Esophagus mucosa (tissue), 1 donor: ENCODE measurements at regions not wholly inside any gene's neighbourhood (a gene's known extent, or its start where the extent isn't known, plus 50 kb on each side); places are given as distances from the start of the nearest gene placed in this dataset.

ENCODE experiments used
- ATAC-seq: fragments of 200-7000 bp; cut with Tn5 transposase; one replicate; pipeline ENCODE4 v1.9.1; 2020
- donor health status: DM: yes; HTN: yes; CAD: no.

- no peak for ATAC-seq
Observed at GRCh38 chr2:5959836-5960820, 267.9 kb downstream of the SOX11 start.

- no peak for ATAC-seq
Observed at GRCh38 chr2:5967506-5967905, 275.3 kb downstream of the SOX11 start.

GRCh38 chr2:5969303-5969702 lies 277.1 kb downstream of the SOX11 start:
- no peak for ATAC-seq

- no peak for ATAC-seq
Observed at GRCh38 chr2:5970347-5970746, 278.2 kb downstream of the SOX11 start.

- no peak for ATAC-seq
Observed at GRCh38 chr2:5974477-5974876, 282.3 kb downstream of the SOX11 start.

- ATAC-seq = no peak
Observed at GRCh38 chr2:5975401-5975800, 283.2 kb downstream of the SOX11 start.

- ATAC-seq = no peak
Observed at GRCh38 chr2:5976531-5977065, 284.4 kb downstream of the SOX11 start.

GRCh38 chr2:5977477-5977876 lies 285.3 kb downstream of the SOX11 start:
- ATAC-seq = no peak

- no peak for ATAC-seq
Observed at GRCh38 chr2:5978131-5978751, 286.1 kb downstream of the SOX11 start.

- no peak for ATAC-seq
Observed at GRCh38 chr2:5980450-5981190, 288.4 kb downstream of the SOX11 start.

GRCh38 chr2:5982193-5982902 lies 290.2 kb downstream of the SOX11 start:
- ATAC-seq = no peak

GRCh38 chr2:5982903-5983265 lies 290.7 kb downstream of the SOX11 start:
- no peak for ATAC-seq

GRCh38 chr2:5983511-5984272 lies 291.5 kb downstream of the SOX11 start:
- ATAC-seq = no peak

GRCh38 chr2:5984273-5984655 lies 292.1 kb downstream of the SOX11 start:
- ATAC-seq = no peak

GRCh38 chr2:5984946-5985345 lies 292.8 kb downstream of the SOX11 start:
- ATAC-seq = no peak

- ATAC-seq = no peak
Observed at GRCh38 chr2:5985536-5986385, 293.6 kb downstream of the SOX11 start.

- ATAC-seq = no peak
Observed at GRCh38 chr2:5986801-5987787, 294.9 kb downstream of the SOX11 start.

GRCh38 chr2:5988120-5988519 lies 295.9 kb downstream of the SOX11 start:
- ATAC-seq = no peak

GRCh38 chr2:5990086-5990485 lies 297.9 kb downstream of the SOX11 start:
- no peak for ATAC-seq
